GM18870 (cell line): ENCODE measurements at regions not wholly inside any gene's neighbourhood (a gene's known extent, or its start where the extent isn't known, plus 50 kb on each side); places are given as distances from the start of the nearest gene placed in this dataset.

ENCODE experiments used
- ATAC-seq: cut with Tn5 transposase; IDR thresholded peaks from one replicate; pipeline ENCODE4 v1.9.1; 2021; ENCODE audit warnings: moderate library complexity; ENCODE audit not compliant: unreplicated experiment

GRCh38 chr1:164951508-164951907, 392.5 kb downstream of the PBX1 start:
- no peak for ATAC-seq

DNA sequence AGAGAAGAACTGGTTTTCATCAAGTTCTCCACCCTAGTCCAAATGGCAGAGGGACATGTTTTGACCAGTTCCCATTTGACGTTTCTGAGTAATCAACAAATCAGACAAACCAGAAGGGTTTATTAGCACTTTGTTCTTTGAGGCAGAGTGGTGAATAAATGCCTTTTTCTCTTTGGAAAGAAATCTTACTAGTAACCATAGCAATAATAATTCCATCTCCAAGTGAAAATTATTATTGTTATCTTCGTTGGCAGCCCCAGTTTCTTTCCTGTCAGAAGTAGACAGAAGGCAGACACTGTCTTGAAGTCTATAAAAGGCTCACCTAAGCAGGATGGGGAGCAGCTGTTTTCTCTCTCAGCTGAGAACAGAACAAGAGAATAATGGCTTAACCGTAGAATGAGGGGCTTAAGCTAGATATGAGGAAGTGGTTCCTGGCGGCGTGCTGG, 391.6 kb downstream of the PBX1 start:
- ATAC-seq, result no peak

DNA sequence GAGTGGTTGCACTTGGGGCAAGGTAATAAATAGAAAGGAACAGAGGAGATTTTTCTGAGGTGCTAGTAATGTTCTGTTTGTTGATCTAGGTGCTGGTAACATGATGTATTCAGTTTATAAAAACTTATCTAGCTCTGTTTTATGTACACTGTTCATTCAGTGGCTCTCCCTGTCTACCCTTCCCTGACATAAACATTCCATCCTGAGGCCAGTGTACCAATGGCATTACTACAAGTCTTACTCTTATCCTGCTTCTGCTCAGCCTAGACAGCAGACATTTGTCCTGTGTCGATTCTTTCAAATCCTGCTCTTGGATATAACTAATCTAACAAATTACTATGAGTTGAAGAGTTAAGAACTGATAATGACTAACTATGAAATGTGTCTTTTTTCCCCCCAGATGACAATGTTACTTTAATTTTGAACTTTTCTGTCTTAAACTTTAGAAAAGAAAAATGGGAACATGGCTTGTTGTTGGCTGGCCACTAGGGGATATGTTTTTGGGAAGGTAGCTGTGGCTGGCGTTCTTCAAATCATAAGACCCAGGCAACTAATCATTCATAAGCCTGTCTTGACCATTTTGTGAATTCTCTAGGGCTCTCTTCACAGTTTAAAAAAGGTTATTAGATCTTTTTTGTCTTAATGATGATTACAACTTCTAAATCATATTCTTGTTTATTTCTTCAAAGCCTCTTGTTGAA, 390.9 kb downstream of the PBX1 start:
- ATAC-seq, result no peak

DNA sequence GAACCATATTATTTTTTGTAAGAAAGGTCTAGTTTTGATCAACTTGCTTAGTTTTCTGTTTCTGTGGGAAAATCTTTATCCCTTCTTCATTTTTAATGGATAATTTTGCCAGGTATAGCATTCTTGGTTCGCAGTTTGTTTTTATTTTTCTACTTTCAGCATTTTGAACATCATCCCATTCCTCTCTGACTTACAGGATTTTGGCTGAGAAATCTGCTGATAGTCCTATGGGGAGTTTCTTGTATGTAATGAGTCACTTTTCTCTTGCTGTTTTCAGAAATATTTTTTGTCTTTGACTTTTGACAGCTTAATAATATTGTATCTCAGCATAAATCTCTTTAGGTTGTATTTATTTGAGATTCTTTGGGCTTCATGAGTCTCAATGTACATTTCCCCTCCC, 389.1 kb downstream of the PBX1 start:
- ATAC-seq, result no peak

GRCh38 chr1:164937291-164937690, 378.3 kb downstream of the PBX1 start:
- no peak for ATAC-seq

GRCh38 chr1:164932580-164932979, 373.6 kb downstream of the PBX1 start:
- ATAC-seq, result no peak

DNA sequence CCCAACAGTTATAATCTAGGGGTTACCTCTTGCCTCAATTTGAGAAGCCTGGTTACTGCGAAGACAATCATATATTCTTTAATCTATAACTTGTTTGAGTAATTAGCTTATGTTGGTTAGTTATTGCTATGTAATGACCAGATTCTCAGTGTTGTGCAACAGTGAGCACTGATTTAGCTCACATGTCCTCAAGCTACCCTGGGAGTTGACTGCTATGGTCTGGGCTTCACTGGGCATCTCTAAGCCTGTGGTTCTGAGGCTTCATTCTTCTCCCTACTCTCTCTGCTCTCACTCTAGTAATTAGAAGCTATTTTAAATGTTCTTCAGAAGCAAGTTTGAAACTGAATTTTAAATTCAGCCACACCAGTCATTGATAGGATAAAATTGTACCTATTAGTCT, 371.8 kb downstream of the PBX1 start:
- ATAC-seq, result no peak

- ATAC-seq, result no peak
These were observed 371.3 kb downstream of the PBX1 start for GRCh38 chr1:164930241-164930640.

GRCh38 chr1:164928232-164928812, 369.3 kb downstream of the PBX1 start:
- no peak for ATAC-seq

- ATAC-seq, result no peak
These were observed 367.1 kb downstream of the PBX1 start for GRCh38 chr1:164926107-164926506.

DNA sequence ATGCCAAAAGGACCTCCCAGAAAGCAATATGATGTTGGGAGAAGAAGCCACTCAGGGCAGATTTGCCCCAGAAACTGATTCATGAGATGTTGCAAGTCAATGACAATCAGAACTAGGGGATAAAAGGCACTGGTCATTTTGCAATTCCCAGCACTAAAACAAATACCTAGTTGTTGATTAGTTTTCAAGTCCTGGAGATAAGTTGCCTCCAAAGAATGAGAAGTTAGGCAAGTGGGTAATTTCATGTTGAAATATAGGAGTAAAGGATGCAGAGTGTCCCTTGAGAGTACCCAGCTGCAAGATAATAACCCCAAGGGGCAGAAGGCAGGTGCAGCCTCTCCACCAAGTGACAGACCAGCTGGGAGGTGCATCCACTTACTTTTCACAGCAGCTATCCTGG, 363.6 kb downstream of the PBX1 start:
- no peak for ATAC-seq

- no peak for ATAC-seq
These were observed 362.5 kb downstream of the PBX1 start for GRCh38 chr1:164921493-164921892.

DNA sequence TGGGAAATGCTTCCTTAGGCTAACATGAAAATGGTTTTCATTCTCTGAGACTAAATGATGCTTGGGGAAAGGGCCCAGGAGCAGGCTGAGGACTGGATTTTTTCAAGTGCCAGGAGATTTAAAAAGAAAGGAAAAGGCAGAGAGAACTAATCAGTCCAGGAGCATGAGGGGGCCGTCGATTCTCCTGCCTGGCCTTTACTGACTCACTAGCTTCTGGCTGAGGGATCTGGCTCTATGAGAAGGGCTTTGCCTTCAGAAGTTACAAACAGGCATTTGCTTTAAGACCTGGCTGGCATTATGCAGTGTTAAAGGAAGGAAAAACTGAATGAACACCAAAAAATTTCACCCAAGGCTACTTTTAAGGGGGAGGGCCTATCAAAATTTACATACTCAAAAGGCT, 359.2 kb downstream of the PBX1 start:
- no peak for ATAC-seq

GRCh38 chr1:164914208-164914607, 355.2 kb downstream of the PBX1 start:
- ATAC-seq, result no peak

GRCh38 chr1:164912290-164912689, 353.3 kb downstream of the PBX1 start:
- no peak for ATAC-seq

DNA sequence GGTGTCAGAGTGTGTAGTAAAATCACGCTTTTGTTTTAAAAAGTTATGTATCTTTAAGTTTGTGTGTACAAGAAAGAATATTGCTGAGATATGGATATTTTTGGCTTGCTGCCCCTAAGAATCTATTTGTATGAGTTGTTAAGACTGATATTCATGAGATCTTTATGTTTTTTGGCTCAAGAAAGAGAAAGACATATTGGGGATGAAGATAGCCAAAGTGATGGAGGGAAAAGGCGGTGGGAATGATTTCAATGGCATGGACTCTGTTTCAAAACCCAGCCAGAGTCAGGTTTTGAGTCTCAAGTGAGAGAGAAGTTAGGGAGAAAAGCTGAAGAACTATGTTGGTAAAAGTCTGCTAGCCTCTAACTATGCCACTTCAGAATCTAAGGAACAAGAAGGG, 351.7 kb downstream of the PBX1 start:
- no peak for ATAC-seq

- ATAC-seq, result no peak
These were observed 348.7 kb downstream of the PBX1 start for GRCh38 chr1:164907666-164908065.

DNA sequence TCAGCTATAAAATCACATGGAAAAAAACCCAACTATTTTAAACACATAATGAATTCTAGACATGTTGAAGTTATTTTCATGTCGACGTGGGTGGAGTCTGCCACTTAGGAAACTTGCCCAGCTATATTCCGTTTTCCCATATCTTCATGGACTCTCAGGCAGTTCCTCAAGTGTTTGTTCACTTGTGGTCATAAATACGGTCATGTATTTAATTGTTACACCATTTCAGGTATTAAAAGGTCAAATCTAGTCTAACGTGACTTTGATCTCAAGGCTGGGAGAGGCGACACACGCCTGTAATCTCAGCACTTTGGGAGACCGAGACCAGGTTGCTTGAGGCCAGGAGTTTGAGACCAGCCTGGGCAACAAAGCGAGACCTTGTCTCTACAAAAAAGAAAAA, 346.9 kb downstream of the PBX1 start:
- ATAC-seq, result no peak

- ATAC-seq, result no peak
These were observed 343.5 kb downstream of the PBX1 start for GRCh38 chr1:164902491-164902890.
